GM18511 (cell line): ENCODE measurements at regions not wholly inside any gene's neighbourhood (a gene's known extent, or its start where the extent isn't known, plus 50 kb on each side); places are given as distances from the start of the nearest gene placed in this dataset.

Source experiments
- ATAC-seq: cut with Tn5 transposase; IDR thresholded peaks from one replicate; pipeline ENCODE4 v1.9.1; 2021; ENCODE audit warnings: mild to moderate bottlenecking, moderate library complexity; ENCODE audit not compliant: unreplicated experiment

GRCh38 chr3:27593173-27593572 lies 109.0 kb upstream of the SLC4A7 start:
- ATAC-seq, result no peak

DNA sequence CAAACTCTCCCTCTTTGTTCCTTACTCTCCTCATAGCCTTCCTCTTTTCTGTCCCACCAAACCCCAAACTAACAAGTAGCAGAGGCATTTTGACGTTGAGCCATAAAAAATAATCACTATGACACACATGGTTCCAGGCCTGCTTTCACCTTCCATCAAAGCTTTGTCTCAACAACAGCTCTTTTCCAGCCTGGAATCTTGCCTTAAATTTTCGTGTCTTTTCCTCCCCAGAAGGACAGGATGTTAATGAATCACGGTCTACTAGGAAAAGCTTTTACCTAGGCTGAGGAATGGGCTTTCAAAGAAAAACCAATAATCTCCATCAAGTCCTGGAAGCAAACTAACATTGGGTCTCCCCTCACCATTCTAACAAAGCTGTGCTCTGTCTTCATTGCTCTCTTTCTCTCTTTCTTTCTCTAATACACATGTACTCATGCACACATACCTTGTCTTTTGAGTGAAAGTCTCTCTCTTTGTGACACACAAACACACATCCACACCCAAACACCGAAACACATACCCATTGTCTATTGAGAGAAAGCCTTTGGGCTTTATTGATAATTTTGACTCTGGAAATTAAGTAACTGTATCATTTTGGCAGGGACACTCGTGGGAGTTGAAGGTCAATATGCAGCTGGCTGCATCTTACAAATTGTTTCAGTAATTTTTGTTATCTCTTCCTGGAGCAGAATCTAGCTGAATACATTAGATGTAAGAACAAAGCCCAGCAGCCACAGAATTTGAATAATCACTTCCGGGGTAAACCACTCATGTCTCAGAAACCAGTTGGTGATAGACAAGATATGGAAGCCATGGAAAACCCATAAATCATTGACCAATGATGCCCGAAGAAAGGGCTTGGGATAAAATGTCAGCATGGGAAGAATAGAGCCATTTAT lies 107.4 kb upstream of the SLC4A7 start:
- peak; percentile 52 for ATAC-seq

- no peak for ATAC-seq
Measured at GRCh38 chr3:27590437-27591298, 106.5 kb upstream of the SLC4A7 start.

DNA sequence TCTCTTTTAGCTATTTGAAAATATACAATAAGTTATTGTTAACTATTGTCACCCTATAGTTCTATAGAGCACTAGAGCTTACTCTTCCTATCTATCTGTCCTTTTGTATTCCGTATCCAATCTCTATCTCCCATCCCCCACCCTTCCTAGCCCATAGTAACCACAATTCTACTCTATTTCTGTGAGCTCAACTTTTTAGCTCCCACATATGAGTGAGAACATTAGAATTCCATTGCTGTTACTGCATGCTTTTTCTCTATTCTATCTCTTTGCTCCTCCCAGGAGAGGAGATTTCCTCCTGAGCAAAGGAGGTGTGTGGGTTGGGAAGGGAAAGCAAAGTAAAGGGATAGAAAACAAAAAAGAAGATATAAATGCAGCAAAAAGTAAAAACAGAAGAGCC lies 105.6 kb upstream of the SLC4A7 start:
- ATAC-seq, result no peak

DNA sequence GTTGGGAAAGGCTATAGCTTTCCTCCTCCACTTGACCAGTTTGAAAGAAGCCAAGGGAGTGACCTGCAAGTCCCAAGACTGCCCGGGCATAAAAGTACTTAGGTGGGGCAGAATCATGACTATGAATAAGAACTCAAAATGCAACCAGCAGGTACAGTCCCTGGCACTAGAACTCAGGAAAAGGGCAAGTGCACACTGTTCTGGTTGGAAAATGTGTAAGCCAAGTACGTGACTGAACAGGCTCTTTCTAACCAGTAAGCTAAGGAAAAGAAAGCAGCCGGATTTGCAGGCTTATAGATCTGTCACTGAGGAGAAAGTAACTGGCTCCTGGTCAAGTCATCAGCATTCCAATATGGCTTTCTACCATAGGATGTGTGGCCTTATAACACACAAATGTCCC lies 101.2 kb upstream of the SLC4A7 start:
- ATAC-seq, result no peak

GRCh38 chr3:27584874-27585273 lies 100.7 kb upstream of the SLC4A7 start:
- no peak for ATAC-seq

GRCh38 chr3:27581852-27582251 lies 97.7 kb upstream of the SLC4A7 start:
- ATAC-seq, result no peak

- no peak for ATAC-seq
Measured at GRCh38 chr3:27578032-27578431, 93.8 kb upstream of the SLC4A7 start.

- no peak for ATAC-seq
Measured at GRCh38 chr3:27577504-27577903, 93.3 kb upstream of the SLC4A7 start.

GRCh38 chr3:27576171-27576570 lies 92.0 kb upstream of the SLC4A7 start:
- no peak for ATAC-seq

DNA sequence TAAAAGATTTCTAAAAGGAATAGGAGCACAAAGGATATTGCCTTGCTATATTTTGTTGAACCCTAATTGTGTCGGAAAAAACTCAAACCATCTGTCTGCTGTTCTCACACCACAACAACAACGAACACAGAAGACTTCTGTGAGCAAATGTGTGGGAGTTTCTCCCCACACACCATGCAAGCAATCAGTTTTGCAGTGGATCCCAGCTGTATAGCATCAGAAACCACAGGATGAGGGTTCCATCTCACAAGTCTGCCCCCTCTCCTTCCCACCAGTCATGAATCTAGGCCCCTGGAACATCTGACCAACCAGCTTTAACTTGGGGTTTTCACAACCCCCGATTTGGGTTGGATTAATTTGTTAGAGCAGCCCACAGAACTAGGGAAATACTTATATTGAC lies 91.3 kb upstream of the SLC4A7 start:
- no peak for ATAC-seq

- ATAC-seq, result no peak
Measured at GRCh38 chr3:27574438-27574795, 90.2 kb upstream of the SLC4A7 start.

DNA sequence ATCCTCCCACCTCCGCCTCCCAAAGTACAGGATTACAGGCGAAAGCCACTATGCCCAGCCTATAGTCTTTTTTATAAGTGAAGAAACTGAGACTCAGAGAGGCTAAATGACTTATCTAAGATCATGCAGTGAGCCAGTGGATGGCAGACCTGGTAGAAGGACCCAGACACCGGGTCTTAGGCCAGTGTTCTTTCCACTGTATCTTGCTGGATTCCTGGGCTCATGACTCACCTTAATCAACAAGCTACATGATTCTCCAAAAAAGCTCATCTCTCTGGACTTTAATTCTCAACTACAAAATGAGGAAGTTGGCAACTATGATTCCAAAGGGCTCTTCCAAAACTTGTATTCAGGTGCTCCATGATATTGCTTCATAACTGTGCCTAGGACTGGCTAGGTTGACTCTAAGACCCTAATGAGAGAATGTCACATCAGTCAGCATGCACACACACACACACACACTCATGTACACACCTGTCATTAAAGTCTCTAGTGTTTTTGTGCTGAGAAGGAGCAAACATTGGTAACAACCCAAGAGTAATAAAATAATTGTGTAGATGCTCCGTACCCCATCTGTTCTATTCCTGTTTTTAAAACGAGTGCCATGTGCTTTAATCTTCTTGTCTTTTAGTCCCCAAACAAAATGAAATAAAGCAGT lies 89.7 kb upstream of the SLC4A7 start:
- ATAC-seq, result no peak

DNA sequence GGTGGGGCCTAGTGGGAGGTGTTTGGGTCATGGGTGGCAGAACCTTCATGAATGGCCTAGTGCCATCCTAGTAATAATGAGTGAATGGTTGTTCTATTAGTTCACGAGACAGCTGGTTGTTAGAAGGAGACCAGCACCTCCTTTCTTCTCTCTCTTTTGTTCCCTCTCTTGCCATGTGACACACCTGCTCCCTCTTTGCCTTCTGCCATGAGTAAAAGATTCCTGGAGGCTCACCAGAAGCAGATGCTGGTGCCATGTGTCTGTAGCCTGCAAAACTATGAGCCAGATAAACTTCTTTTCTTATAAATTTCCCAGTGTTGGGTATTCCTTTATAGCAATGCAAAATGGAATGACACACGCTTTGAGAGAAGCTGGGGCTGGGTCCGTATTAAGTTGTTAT lies 89.0 kb upstream of the SLC4A7 start:
- no peak for ATAC-seq

GRCh38 chr3:27571345-27571744 lies 87.2 kb upstream of the SLC4A7 start:
- no peak for ATAC-seq

GRCh38 chr3:27570421-27571106 lies 86.4 kb upstream of the SLC4A7 start:
- ATAC-seq, result no peak

DNA sequence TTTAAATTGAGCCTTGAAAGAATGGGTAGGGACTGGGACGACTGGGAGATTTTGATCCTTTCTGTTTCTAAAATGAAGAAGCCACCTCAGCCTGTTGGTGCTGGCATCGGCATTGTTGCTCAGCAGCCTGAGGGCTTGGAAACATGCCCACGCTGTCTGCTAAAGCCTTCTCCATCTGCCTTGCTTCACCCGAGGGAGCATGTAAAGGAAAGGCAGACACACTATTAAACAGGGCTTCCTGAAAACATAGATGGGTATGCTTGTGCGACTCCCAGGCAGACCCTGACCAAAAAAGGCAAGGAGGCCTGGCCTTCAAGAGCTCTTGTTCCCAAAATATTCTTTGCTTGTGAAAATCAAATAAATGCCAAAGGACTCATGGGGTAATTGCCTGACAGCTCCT lies 84.2 kb upstream of the SLC4A7 start:
- no peak for ATAC-seq

- ATAC-seq, result no peak
Measured at GRCh38 chr3:27567251-27567650, 83.1 kb upstream of the SLC4A7 start.

GRCh38 chr3:27565201-27565852 lies 81.1 kb upstream of the SLC4A7 start:
- no peak for ATAC-seq

GRCh38 chr3:27561576-27561975 lies 77.4 kb upstream of the SLC4A7 start:
- ATAC-seq, result no peak
